Liver (tissue), 8 donors: ENCODE measurements at regions not wholly inside any gene's neighbourhood (a gene's known extent, or its start where the extent isn't known, plus 50 kb on each side); places are given as distances from the start of the nearest gene placed in this dataset.

Source experiments
- DNase-seq: peaks from one replicate; pipeline ENCODE4 v3.0.0-alpha.2; 2017; ENCODE audit warnings: low spot score
- H3K27ac ChIP-seq, 2 donors: one replicate each; pipeline ENCODE4 v1.7.0; 2013; ENCODE audit warnings: inconsistent platforms in 2 of 2, low read length in 2 of 2, control low read depth in 1 of 2, low read depth in 1 of 2, mild to moderate bottlenecking in 1 of 2
- H3K27me3 ChIP-seq, 4 donors: one replicate each; pipeline versions ENCODE4 v1.6.1 to v1.7.0; 2013; ENCODE audit warnings: low read length in 3 of 4, inconsistent platforms in 1 of 4, mild to moderate bottlenecking in 1 of 4, moderate library complexity in 1 of 4; ENCODE audit not compliant: control insufficient read depth in 4 of 4, insufficient read depth in 4 of 4
- H3K36me3 ChIP-seq, 4 donors: one replicate each; pipeline versions ENCODE4 v1.6.1 to v1.7.0; 2013; ENCODE audit warnings: low read length in 3 of 4, mild to moderate bottlenecking in 3 of 4, low read depth in 1 of 4, moderate library complexity in 1 of 4; ENCODE audit not compliant: control insufficient read depth in 4 of 4, insufficient read depth in 3 of 4
- H3K4me1 ChIP-seq, 4 donors: one replicate each; pipeline versions ENCODE4 v1.6.1 to v1.7.0; 2013; ENCODE audit warnings: low read length in 3 of 4, mild to moderate bottlenecking in 3 of 4, moderate library complexity in 1 of 4; ENCODE audit not compliant: control insufficient read depth in 4 of 4, insufficient read depth in 4 of 4
- H3K4me3 ChIP-seq, 3 donors: one replicate each; pipeline versions ENCODE4 v1.6.1 to v1.7.0; 2013; ENCODE audit warnings: low read length in 3 of 3, control low read depth in 1 of 3, low read depth in 1 of 3, mild to moderate bottlenecking in 1 of 3
- H3K9ac ChIP-seq, 2 donors: one replicate each; pipeline ENCODE4 v1.7.0; 2013; ENCODE audit warnings: low read length in 2 of 2, mild to moderate bottlenecking in 2 of 2, moderate library complexity in 2 of 2, control low read depth in 1 of 2, low read depth in 1 of 2
- H3K9me3 ChIP-seq, 4 donors: one replicate each; pipeline versions ENCODE4 v1.6.1 to v1.7.0; 2013; ENCODE audit warnings: low read length in 3 of 4; ENCODE audit not compliant: control insufficient read depth in 4 of 4
- EGR1 ChIP-seq, 2 donors: IDR thresholded peaks; 2 replicates each; pipeline ENCODE4 v1.6.1; 2016 to 2018; ENCODE audit warnings: antibody characterized with exemption in 2 of 2, low read depth in 2 of 2
- FOXA1 ChIP-seq: IDR thresholded peaks from 2 replicates; pipeline ENCODE4 v1.6.1; 2016; ENCODE audit warnings: antibody characterized with exemption
- FOXA2 ChIP-seq: IDR thresholded peaks from 2 replicates; pipeline ENCODE4 v1.6.1; 2016; ENCODE audit warnings: antibody characterized with exemption
- GABPA ChIP-seq, 2 donors: IDR thresholded peaks in 1 of 2; conservative IDR thresholded peaks in 1 of 2; 2 replicates each; pipeline ENCODE4 v1.6.1; 2016; ENCODE audit warnings: antibody characterized with exemption in 2 of 2, mild to moderate bottlenecking in 1 of 2, moderate library complexity in 1 of 2
- HNF4A ChIP-seq, 2 donors: conservative IDR thresholded peaks; 2 replicates each; pipeline ENCODE4 v1.6.1; 2016; ENCODE audit warnings: antibody characterized with exemption in 2 of 2, mild to moderate bottlenecking in 2 of 2
- HNF4G ChIP-seq: IDR thresholded peaks from 2 replicates; pipeline ENCODE4 v1.6.1; 2016; ENCODE audit warnings: antibody characterized with exemption
- JUND ChIP-seq, 2 donors: IDR thresholded peaks; 2 replicates each; pipeline ENCODE4 v1.6.1; 2016; ENCODE audit warnings: antibody characterized with exemption in 2 of 2
- NR2F2 ChIP-seq: IDR thresholded peaks from 2 replicates; pipeline ENCODE4 v1.6.1; 2016; ENCODE audit warnings: antibody characterized with exemption
- RAD21 ChIP-seq, 2 donors: IDR thresholded peaks; 2 replicates each; pipeline ENCODE4 v1.6.1; 2016; ENCODE audit warnings: antibody characterized with exemption in 2 of 2, mild to moderate bottlenecking in 2 of 2
- RXRA ChIP-seq, 2 donors: IDR thresholded peaks; 2 replicates each; pipeline ENCODE4 v1.6.1; 2017 to 2018; ENCODE audit warnings: antibody characterized with exemption in 2 of 2, mild to moderate bottlenecking in 1 of 2
- SP1 ChIP-seq: IDR thresholded peaks from 2 replicates; pipeline ENCODE4 v1.6.1; 2018; ENCODE audit warnings: antibody characterized with exemption, mild to moderate bottlenecking
- TAF1 ChIP-seq: conservative IDR thresholded peaks from 2 replicates; pipeline ENCODE4 v1.6.1; 2016; ENCODE audit warnings: antibody characterized with exemption, mild to moderate bottlenecking
- YY1 ChIP-seq: IDR thresholded peaks from 2 replicates; pipeline ENCODE4 v1.6.1; 2016; ENCODE audit warnings: antibody characterized with exemption, mild to moderate bottlenecking
- WGBS: extraction: QIAGEN DNeasy Blood & Tissue Kit; methylation state at CpG from one replicate; pipeline ENCODE4 v1.1.7; 2013; 5-methylcytosine and 5-hydroxymethylcytosine counted together
- TF ChIP-seq, protein P1 (sequence below): IDR thresholded peaks from 2 replicates; pipeline ENCODE4 v1.6.1; 2016; ENCODE audit warnings: antibody characterized with exemption
- TF ChIP-seq, protein P2 (sequence below): IDR thresholded peaks from 2 replicates; pipeline ENCODE4 v1.6.1; 2016; ENCODE audit warnings: antibody characterized with exemption
- TF ChIP-seq, protein P3 (sequence below): IDR thresholded peaks from 2 replicates; pipeline ENCODE4 v1.6.1; 2016; ENCODE audit warnings: antibody characterized with exemption, mild to moderate bottlenecking
- TF ChIP-seq, protein P4 (sequence below): fragments of 150-350 bp; IDR thresholded peaks from 2 replicates; pipeline ENCODE4 v1.5.1; 2017; ENCODE audit warnings: improper control_type of control experiment, low read depth, low read length; ENCODE audit not compliant: missing input control
- donor health status: healthy.
- donor health status: healthy.
- donor health status: healthy.
- donor health status: healthy.
- donor health status: healthy.

DNA sequence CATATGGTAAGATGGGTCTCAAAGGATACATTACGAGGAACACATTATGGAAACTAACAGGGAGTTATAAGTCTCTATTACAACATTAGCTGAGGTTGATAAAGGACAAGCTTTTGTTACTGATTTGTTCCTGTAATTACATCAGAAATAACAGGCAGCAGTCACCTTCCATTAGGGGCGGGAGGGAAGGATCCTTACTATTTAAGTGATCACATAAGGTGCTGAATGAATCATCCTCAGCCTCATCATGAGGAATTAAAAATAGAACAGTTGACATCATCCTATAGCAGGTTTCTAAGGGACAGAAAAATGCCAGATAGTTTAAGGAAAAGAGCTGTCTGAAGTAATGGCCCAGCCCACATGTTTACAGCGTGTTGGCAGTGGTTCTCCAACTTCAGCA is 86.9 kb upstream of the MGAT5 start:
- no peak for DNase-seq
- no peak overlapping the region for H3K27ac ChIP-seq
- no peaks in the 10 kb centered on the region for H3K27me3 ChIP-seq
- TF ChIP-seq NR2F2 (no peak), HNF4A (conservative IDR thresholded peaks at IDR 0.05) (no peak), SP1 (no peak), YY1 (no peak), FOXA1 (no peak), JUND (IDR thresholded peaks at IDR 0.05) (no peak), FOXA2 (no peak), EGR1 (IDR thresholded peaks at IDR 0.05; ENCODE audit: low read depth in 2 of 2) (no peak), HNF4G (no peak)
- TF ChIP-seq, protein P1, sequence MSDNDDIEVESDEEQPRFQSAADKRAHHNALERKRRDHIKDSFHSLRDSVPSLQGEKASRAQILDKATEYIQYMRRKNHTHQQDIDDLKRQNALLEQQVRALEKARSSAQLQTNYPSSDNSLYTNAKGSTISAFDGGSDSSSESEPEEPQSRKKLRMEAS, result no peak
- TF ChIP-seq, protein P2, sequence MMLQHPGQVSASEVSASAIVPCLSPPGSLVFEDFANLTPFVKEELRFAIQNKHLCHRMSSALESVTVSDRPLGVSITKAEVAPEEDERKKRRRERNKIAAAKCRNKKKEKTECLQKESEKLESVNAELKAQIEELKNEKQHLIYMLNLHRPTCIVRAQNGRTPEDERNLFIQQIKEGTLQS, result no peak
- TF ChIP-seq, protein P3, sequence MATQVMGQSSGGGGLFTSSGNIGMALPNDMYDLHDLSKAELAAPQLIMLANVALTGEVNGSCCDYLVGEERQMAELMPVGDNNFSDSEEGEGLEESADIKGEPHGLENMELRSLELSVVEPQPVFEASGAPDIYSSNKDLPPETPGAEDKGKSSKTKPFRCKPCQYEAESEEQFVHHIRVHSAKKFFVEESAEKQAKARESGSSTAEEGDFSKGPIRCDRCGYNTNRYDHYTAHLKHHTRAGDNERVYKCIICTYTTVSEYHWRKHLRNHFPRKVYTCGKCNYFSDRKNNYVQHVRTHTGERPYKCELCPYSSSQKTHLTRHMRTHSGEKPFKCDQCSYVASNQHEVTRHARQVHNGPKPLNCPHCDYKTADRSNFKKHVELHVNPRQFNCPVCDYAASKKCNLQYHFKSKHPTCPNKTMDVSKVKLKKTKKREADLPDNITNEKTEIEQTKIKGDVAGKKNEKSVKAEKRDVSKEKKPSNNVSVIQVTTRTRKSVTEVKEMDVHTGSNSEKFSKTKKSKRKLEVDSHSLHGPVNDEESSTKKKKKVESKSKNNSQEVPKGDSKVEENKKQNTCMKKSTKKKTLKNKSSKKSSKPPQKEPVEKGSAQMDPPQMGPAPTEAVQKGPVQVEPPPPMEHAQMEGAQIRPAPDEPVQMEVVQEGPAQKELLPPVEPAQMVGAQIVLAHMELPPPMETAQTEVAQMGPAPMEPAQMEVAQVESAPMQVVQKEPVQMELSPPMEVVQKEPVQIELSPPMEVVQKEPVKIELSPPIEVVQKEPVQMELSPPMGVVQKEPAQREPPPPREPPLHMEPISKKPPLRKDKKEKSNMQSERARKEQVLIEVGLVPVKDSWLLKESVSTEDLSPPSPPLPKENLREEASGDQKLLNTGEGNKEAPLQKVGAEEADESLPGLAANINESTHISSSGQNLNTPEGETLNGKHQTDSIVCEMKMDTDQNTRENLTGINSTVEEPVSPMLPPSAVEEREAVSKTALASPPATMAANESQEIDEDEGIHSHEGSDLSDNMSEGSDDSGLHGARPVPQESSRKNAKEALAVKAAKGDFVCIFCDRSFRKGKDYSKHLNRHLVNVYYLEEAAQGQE, result no peak
- TF ChIP-seq, protein P4, sequence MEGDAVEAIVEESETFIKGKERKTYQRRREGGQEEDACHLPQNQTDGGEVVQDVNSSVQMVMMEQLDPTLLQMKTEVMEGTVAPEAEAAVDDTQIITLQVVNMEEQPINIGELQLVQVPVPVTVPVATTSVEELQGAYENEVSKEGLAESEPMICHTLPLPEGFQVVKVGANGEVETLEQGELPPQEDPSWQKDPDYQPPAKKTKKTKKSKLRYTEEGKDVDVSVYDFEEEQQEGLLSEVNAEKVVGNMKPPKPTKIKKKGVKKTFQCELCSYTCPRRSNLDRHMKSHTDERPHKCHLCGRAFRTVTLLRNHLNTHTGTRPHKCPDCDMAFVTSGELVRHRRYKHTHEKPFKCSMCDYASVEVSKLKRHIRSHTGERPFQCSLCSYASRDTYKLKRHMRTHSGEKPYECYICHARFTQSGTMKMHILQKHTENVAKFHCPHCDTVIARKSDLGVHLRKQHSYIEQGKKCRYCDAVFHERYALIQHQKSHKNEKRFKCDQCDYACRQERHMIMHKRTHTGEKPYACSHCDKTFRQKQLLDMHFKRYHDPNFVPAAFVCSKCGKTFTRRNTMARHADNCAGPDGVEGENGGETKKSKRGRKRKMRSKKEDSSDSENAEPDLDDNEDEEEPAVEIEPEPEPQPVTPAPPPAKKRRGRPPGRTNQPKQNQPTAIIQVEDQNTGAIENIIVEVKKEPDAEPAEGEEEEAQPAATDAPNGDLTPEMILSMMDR, result no peak
- WGBS, result 96% methylated on average over 3 of the region's 3 CpGs
- H3K9ac ChIP-seq, result no peak overlapping the region
- no peak overlapping the region for H3K4me3 ChIP-seq
- H3K9me3 ChIP-seq, result no peaks in the 10 kb centered on the region
- H3K36me3 ChIP-seq, result no peaks in the 10 kb centered on the region
- H3K4me1 ChIP-seq, result no peaks in the 10 kb centered on the region

DNA sequence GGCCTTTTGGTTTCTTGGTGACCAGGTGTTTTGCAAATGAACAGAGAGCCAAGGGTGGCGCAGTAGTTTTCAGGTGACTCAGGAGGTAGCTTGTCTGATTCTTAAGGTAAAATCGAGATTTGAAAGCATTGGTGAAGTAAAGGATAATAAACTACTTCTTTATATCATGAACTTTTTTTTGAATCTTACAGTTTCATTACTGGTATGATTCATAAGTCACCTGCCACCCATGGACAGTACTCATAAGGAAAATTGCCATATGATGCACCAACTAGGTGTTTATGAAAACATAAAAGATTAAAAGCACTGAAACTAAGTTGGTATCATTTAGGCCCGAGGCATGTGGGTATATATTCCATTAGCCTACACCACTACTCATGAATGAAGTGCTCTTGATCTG is 84.1 kb upstream of the MGAT5 start:
- no peak overlapping the region for H3K4me3 ChIP-seq
- no peaks in the 10 kb centered on the region for H3K36me3 ChIP-seq
- no peaks in the 10 kb centered on the region for H3K9me3 ChIP-seq
- no peaks in the 10 kb centered on the region for H3K27me3 ChIP-seq
- no peak overlapping the region for H3K9ac ChIP-seq
- WGBS, result 85% methylated on average over 3 of the region's 3 CpGs
- H3K4me1 ChIP-seq, result no peaks in the 10 kb centered on the region
- H3K27ac ChIP-seq, result no peak overlapping the region
- no peak for TF ChIP-seq FOXA2
- no peak for TF ChIP-seq HNF4G
- no peak for TF ChIP-seq EGR1 (IDR thresholded peaks at IDR 0.05; ENCODE audit: low read depth in 2 of 2)
- no peak for TF ChIP-seq SP1
- no peak for TF ChIP-seq RXRA (IDR thresholded peaks at IDR 0.05)
- TF ChIP-seq NR2F2, result no peak
- TF ChIP-seq, protein P2, result no peak
- TF ChIP-seq, protein P1, result no peak
- no peak for TF ChIP-seq TAF1
- no peak for TF ChIP-seq RAD21 (IDR thresholded peaks at IDR 0.05)
- TF ChIP-seq FOXA1, result no peak
- TF ChIP-seq GABPA (IDR thresholded peaks at IDR 0.05 in 1 of 2, conservative IDR thresholded peaks at IDR 0.05 in 1 of 2), result no peak
- no peak for DNase-seq
